Tibial nerve (tissue), 4 donors: ENCODE measurements at regions not wholly inside any gene's neighbourhood (a gene's known extent, or its start where the extent isn't known, plus 50 kb on each side); places are given as distances from the start of the nearest gene placed in this dataset.

ENCODE experiments used
- DNase-seq, 2 donors: peaks; one replicate each; pipeline ENCODE4 v3.0.0-alpha.2; 2019; ENCODE audit warnings: low spot score in 2 of 2
- H3K27ac ChIP-seq, 4 donors: fragments of 200-600 bp; sonication (generic) in 3 of 4; one replicate each; pipeline ENCODE4 v1.5.1; 2017 to 2019; ENCODE audit warnings: mild to moderate bottlenecking in 1 of 4
- H3K27me3 ChIP-seq, 2 donors: fragments of 200-600 bp; sonication (generic) in 1 of 2; one replicate each; pipeline versions ENCODE4 v1.5.1 to v1.6.0; 2017 to 2019
- H3K36me3 ChIP-seq, 3 donors: fragments of 200-600 bp; sonication (generic); one replicate each; pipeline ENCODE4 v1.5.1; 2018 to 2019
- H3K4me1 ChIP-seq, 4 donors: fragments of 200-600 bp; sonication (generic) in 3 of 4; one replicate each; pipeline ENCODE4 v1.5.1; 2017 to 2019
- H3K4me3 ChIP-seq, 4 donors: fragments of 200-600 bp; sonication (generic) in 3 of 4; one replicate each; pipeline ENCODE4 v1.5.1; 2017 to 2019; ENCODE audit warnings: mild to moderate bottlenecking in 1 of 4, moderate library complexity in 1 of 4
- H3K9me3 ChIP-seq, 4 donors: fragments of 200-600 bp; sonication (generic) in 3 of 4; one replicate each; pipeline ENCODE4 v1.5.1; 2017 to 2019
- CTCF ChIP-seq, 5 experiments: fragments of 200-600 bp in 3 of 5; fragments of 450-650 bp in 2 of 5; sonication (generic) in 3 of 5; IDR thresholded peaks; one replicate each; pipeline ENCODE4 v1.5.1; 2016 to 2019; ENCODE audit warnings: antibody characterized with exemption in 5 of 5, mild to moderate bottlenecking in 3 of 5, moderate library complexity in 2 of 5
- EP300 ChIP-seq, 2 donors: sonication (generic); formaldehyde crosslinking; IDR thresholded peaks; one replicate each; pipeline ENCODE4 v1.6.1; 2017; ENCODE audit warnings: antibody characterized with exemption in 2 of 2, mild to moderate bottlenecking in 1 of 2
- POLR2A ChIP-seq, 2 donors: fragments of 450-650 bp; IDR thresholded peaks; one replicate each; pipeline ENCODE4 v1.6.1; 2017; ENCODE audit warnings: antibody characterized with exemption in 2 of 2, mild to moderate bottlenecking in 2 of 2, moderate library complexity in 2 of 2
- WGBS, 2 donors: methylation state at CpG; one replicate each; pipeline ENCODE4 v1.1.5; 2018; 5-methylcytosine and 5-hydroxymethylcytosine counted together

GRCh38 chr15:26082221-26083109, 219.3 kb upstream of the ATP10A start:
- H3K4me3 ChIP-seq: peak overlapping the region; percentile 68 to 89 (median 78)
- no peaks in the 10 kb centered on the region for H3K9me3 ChIP-seq
- TF ChIP-seq POLR2A (IDR thresholded peaks at IDR 0.05) (peak; percentile 81 to 94), CTCF (IDR thresholded peaks at IDR 0.05) (peak in 2 of 5 experiments; percentile 10 to 36), EP300 (IDR thresholded peaks at IDR 0.05) (peak; percentile 75 to 96)
- DNase-seq: peak; percentile 91 to 95
- H3K27me3 ChIP-seq: no peaks in the 10 kb centered on the region
- peaks cover 0 to 18% (median 0%) of the 10 kb centered on the region in 4 donors for H3K4me1 ChIP-seq
- H3K27ac ChIP-seq: peak overlapping the region; percentile 79 to 93 (median 90)
- no peaks in the 10 kb centered on the region for H3K36me3 ChIP-seq
- WGBS, 2 donors: 0% methylated on average over 43 to 45 of the region's 48 CpGs

GRCh38 chr15:26081758-26082220, 218.7 kb upstream of the ATP10A start:
- no peak for DNase-seq
- peak overlapping the region in 1 of 4 donors; percentile 68 for H3K4me3 ChIP-seq
- no peaks in the 10 kb centered on the region for H3K9me3 ChIP-seq
- peak overlapping the region in 3 of 4 donors; percentile 17 to 91 (median 87) for H3K27ac ChIP-seq
- no peaks in the 10 kb centered on the region for H3K27me3 ChIP-seq
- H3K36me3 ChIP-seq: no peaks in the 10 kb centered on the region
- WGBS, 2 donors: 14 to 25% methylated on average over 10 of the region's 10 CpGs
- peaks cover 0 to 18% (median 0%) of the 10 kb centered on the region in 4 donors for H3K4me1 ChIP-seq
- no peak for TF ChIP-seq CTCF (IDR thresholded peaks at IDR 0.05)
- TF ChIP-seq EP300 (IDR thresholded peaks at IDR 0.05): no peak
- TF ChIP-seq POLR2A (IDR thresholded peaks at IDR 0.05): no peak

GRCh38 chr15:26075770-26076169, 212.6 kb upstream of the ATP10A start:
- no peak overlapping the region for H3K4me3 ChIP-seq
- no peak overlapping the region for H3K27ac ChIP-seq
- H3K27me3 ChIP-seq: no peaks in the 10 kb centered on the region
- no peak for DNase-seq
- H3K4me1 ChIP-seq: no peaks in the 10 kb centered on the region
- H3K9me3 ChIP-seq: no peaks in the 10 kb centered on the region
- WGBS, 2 donors: 81 to 90% methylated on average over 4 of the region's 4 CpGs
- no peaks in the 10 kb centered on the region for H3K36me3 ChIP-seq
- no peak for TF ChIP-seq CTCF (IDR thresholded peaks at IDR 0.05)
- no peak for TF ChIP-seq EP300 (IDR thresholded peaks at IDR 0.05)
- no peak for TF ChIP-seq POLR2A (IDR thresholded peaks at IDR 0.05)

- H3K9me3 ChIP-seq: no peaks in the 10 kb centered on the region
- TF ChIP-seq CTCF (IDR thresholded peaks at IDR 0.05): no peak
- no peak for TF ChIP-seq POLR2A (IDR thresholded peaks at IDR 0.05)
- no peak for TF ChIP-seq EP300 (IDR thresholded peaks at IDR 0.05)
- H3K4me3 ChIP-seq: no peak overlapping the region
- no peaks in the 10 kb centered on the region for H3K27me3 ChIP-seq
- DNase-seq: no peak
- no peak overlapping the region for H3K27ac ChIP-seq
- no peaks in the 10 kb centered on the region for H3K4me1 ChIP-seq
- 47 to 52% methylated on average over 6 of the region's 6 CpGs for WGBS, 2 donors
- no peaks in the 10 kb centered on the region for H3K36me3 ChIP-seq
Measured at GRCh38 chr15:26073430-26074333, 210.6 kb upstream of the ATP10A start.
